ENCODE measurements at regions not wholly inside any gene's neighbourhood (a gene's known extent, or its start where the extent isn't known, plus 50 kb on each side); places are given as distances from the start of the nearest gene placed in this dataset.

DNA sequence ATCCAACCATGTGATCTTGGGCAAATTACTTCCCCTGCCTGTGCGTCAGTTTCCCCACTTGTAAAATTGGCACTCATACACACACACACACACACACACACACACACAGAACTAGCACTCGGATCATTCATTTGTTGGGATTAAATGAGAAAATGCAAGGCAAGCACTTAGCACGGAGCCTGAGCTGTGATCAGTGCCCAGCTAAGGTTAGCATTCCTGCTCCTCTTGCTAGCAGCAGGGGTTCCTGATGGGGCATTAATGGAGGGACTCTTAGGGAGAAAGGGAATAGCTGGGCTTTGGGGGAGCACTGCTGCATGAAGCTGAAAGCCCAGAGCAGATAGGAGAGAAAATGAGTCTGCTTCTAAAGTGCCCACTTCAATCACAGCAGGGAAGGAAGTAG, 187.7 kb upstream of the C2CD4B start:
- Mint-ChIP-seq H3K27me3 (ENCODE audit: low read depth) (no peaks in the 10 kb centered on the region), H3K4me3 (no peak overlapping the region), H3K27ac (no peak overlapping the region), H3K4me1 (peaks cover 8% of the 10 kb centered on the region), H3K36me3 (no peaks in the 10 kb centered on the region), H3K9me3 (no peaks in the 10 kb centered on the region)
- ATAC-seq (peak; percentile 32; the same call in 1 of the 2 replicates), DNase-seq (ENCODE audit: low spot score) (no peak)
- TF ChIP-seq NFE2L1 (CRISPR knock-in tag; IDR thresholded peaks at IDR 0.05) (no peak), ZNF121 (CRISPR knock-in tag; IDR thresholded peaks at IDR 0.05) (no peak), NR3C1 (CRISPR knock-in tag; conservative IDR thresholded peaks at IDR 0.05; ENCODE audit: low read depth) (no peak), ZNF138 (CRISPR knock-in tag; conservative IDR thresholded peaks at IDR 0.05) (no peak), MXD4 (CRISPR knock-in tag; IDR thresholded peaks at IDR 0.05; ENCODE audit: borderline replicate concordance) (no peak), ZMAT4 (CRISPR knock-in tag; IDR thresholded peaks at IDR 0.05) (no peak), NFYB (CRISPR knock-in tag; conservative IDR thresholded peaks at IDR 0.05; ENCODE audit: low read depth) (no peak), NR1H2 (CRISPR knock-in tag; IDR thresholded peaks at IDR 0.05) (no peak), ZBTB21 (CRISPR knock-in tag; IDR thresholded peaks at IDR 0.05; ENCODE audit: borderline replicate concordance) (no peak), ERG (CRISPR knock-in tag; IDR thresholded peaks at IDR 0.05) (no peak), ZNF423 (CRISPR knock-in tag; IDR thresholded peaks at IDR 0.05) (no peak), ATF1 (CRISPR knock-in tag; IDR thresholded peaks at IDR 0.05) (no peak), ZNF317 (CRISPR knock-in tag; IDR thresholded peaks at IDR 0.05; ENCODE audit: borderline replicate concordance, low read depth) (no peak), STAT6 (CRISPR knock-in tag; conservative IDR thresholded peaks at IDR 0.05; ENCODE audit: low read depth) (no peak), CREM (CRISPR knock-in tag; IDR thresholded peaks at IDR 0.05) (no peak)
- TF ChIP-seq, protein P1, sequence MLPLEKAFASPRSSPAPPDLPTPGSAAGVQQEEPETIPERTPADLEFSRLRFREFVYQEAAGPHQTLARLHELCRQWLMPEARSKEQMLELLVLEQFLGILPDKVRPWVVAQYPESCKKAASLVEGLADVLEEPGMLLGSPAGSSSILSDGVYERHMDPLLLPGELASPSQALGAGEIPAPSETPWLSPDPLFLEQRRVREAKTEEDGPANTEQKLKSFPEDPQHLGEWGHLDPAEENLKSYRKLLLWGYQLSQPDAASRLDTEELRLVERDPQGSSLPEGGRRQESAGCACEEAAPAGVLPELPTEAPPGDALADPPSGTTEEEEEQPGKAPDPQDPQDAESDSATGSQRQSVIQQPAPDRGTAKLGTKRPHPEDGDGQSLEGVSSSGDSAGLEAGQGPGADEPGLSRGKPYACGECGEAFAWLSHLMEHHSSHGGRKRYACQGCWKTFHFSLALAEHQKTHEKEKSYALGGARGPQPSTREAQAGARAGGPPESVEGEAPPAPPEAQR (CRISPR knock-in tag; IDR thresholded peaks at IDR 0.05), result no peak
- TF ChIP-seq, protein P2, sequence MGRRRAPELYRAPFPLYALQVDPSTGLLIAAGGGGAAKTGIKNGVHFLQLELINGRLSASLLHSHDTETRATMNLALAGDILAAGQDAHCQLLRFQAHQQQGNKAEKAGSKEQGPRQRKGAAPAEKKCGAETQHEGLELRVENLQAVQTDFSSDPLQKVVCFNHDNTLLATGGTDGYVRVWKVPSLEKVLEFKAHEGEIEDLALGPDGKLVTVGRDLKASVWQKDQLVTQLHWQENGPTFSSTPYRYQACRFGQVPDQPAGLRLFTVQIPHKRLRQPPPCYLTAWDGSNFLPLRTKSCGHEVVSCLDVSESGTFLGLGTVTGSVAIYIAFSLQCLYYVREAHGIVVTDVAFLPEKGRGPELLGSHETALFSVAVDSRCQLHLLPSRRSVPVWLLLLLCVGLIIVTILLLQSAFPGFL (CRISPR knock-in tag; IDR thresholded peaks at IDR 0.05; ENCODE audit: borderline replicate concordance), result no peak
- CTCF ChIA-PET, result interaction anchor here (1.0 to 1.6 kb wide), 5 partner anchors 8 to 390 kb away, joined by 3 to 6 read pairs (median 3); partner anchors contain the start of gene VPS13C
- POLR2A ChIA-PET, result no interaction called here

DNA sequence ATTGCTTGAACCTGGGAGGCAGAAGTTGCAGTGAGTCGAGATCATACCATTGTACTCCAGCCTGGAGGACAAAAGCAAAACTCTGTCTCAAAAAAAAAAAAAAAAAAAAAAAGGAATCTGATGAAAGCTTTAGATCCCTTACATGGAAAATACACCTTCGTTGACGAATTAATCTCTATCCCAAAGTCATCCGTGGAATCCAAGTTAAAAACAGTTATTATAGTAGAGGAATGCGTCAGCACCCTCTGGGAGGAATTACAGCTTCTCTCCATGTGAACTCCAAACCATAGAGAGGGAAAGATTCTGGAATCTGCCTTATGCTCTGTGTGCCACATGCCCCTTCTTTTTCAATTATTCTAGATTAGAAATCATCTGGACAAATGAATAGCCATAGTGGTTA, 192.3 kb upstream of the C2CD4B start:
- POLR2A ChIA-PET, result no interaction called here
- Mint-ChIP-seq H3K27me3 (ENCODE audit: low read depth) (no peaks in the 10 kb centered on the region; the same call in 1 of the 2 replicates), H3K36me3 (no peaks in the 10 kb centered on the region), H3K27ac (no peak overlapping the region), H3K4me3 (no peak overlapping the region), H3K4me1 (peaks cover 8% of the 10 kb centered on the region), H3K9me3 (no peaks in the 10 kb centered on the region)
- no peak for ATAC-seq
- no peak for DNase-seq (ENCODE audit: low spot score)
- CTCF ChIA-PET, result interaction anchor here (0.7 to 1.5 kb wide), 2 partner anchors 13 to 116 kb away, joined by 4 read pairs; no protein-coding TSS in a partner anchor
- TF ChIP-seq NFYB (CRISPR knock-in tag; conservative IDR thresholded peaks at IDR 0.05; ENCODE audit: low read depth) (no peak), FOXK1 (CRISPR knock-in tag; IDR thresholded peaks at IDR 0.05) (no peak), EMX1 (CRISPR knock-in tag; IDR thresholded peaks at IDR 0.05) (no peak), ZBTB21 (CRISPR knock-in tag; IDR thresholded peaks at IDR 0.05; ENCODE audit: borderline replicate concordance) (no peak), GTF2I (CRISPR knock-in tag; conservative IDR thresholded peaks at IDR 0.05) (no peak), SOX15 (CRISPR knock-in tag; IDR thresholded peaks at IDR 0.05) (no peak), GABPB1 (CRISPR knock-in tag; IDR thresholded peaks at IDR 0.05) (no peak), FOXP4 (CRISPR knock-in tag; IDR thresholded peaks at IDR 0.05) (no peak), ELF4 (CRISPR knock-in tag; IDR thresholded peaks at IDR 0.05; ENCODE audit: low read depth) (no peak)
- TF ChIP-seq, protein P2 (CRISPR knock-in tag; IDR thresholded peaks at IDR 0.05; ENCODE audit: borderline replicate concordance), result no peak
- TF ChIP-seq, protein P3, sequence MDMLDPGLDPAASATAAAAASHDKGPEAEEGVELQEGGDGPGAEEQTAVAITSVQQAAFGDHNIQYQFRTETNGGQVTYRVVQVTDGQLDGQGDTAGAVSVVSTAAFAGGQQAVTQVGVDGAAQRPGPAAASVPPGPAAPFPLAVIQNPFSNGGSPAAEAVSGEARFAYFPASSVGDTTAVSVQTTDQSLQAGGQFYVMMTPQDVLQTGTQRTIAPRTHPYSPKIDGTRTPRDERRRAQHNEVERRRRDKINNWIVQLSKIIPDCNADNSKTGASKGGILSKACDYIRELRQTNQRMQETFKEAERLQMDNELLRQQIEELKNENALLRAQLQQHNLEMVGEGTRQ (CRISPR knock-in tag; IDR thresholded peaks at IDR 0.05), result no peak
